Ascending aorta (tissue), 2 donors: ENCODE measurements at regions not wholly inside any gene's neighbourhood (a gene's known extent, or its start where the extent isn't known, plus 50 kb on each side); places are given as distances from the start of the nearest gene placed in this dataset.

Source experiments
- DNase-seq, 2 donors: peaks; one replicate each; pipeline ENCODE4 v3.0.0-alpha.2; 2019; ENCODE audit warnings: low spot score in 2 of 2
- H3K27ac ChIP-seq, 2 donors: fragments of 200-600 bp; sonication (generic); one replicate each; pipeline ENCODE4 v1.5.1; 2016 to 2017; ENCODE audit warnings: mild to moderate bottlenecking in 1 of 2
- H3K27me3 ChIP-seq: fragments of 200-600 bp; sonication (generic); one replicate; pipeline ENCODE4 v1.5.1; 2017
- H3K36me3 ChIP-seq, 2 donors: fragments of 200-600 bp; sonication (generic); one replicate each; pipeline ENCODE4 v1.5.1; 2016
- H3K4me1 ChIP-seq, 2 donors: fragments of 200-600 bp; sonication (generic); one replicate each; pipeline ENCODE4 v1.5.1; 2016 to 2017; ENCODE audit warnings: mild to moderate bottlenecking in 1 of 2
- H3K4me3 ChIP-seq, 2 donors: fragments of 200-600 bp; sonication (generic); one replicate each; pipeline ENCODE4 v1.5.1; 2016 to 2017; ENCODE audit warnings: mild to moderate bottlenecking in 1 of 2
- H3K9me3 ChIP-seq, 2 donors: fragments of 200-600 bp; sonication (generic); one replicate each; pipeline ENCODE4 v1.5.1; 2016
- CTCF ChIP-seq, 3 experiments: fragments of 200-600 bp in 2 of 3; fragments of 450-650 bp in 1 of 3; sonication (generic) in 2 of 3; IDR thresholded peaks; one replicate each; pipeline ENCODE4 v1.5.1; 2016 to 2019; ENCODE audit warnings: antibody characterized with exemption in 3 of 3, mild to moderate bottlenecking in 1 of 3, moderate library complexity in 1 of 3
- intact Hi-C: fragments of 100-400 bp; cut with DNase I; formaldehyde crosslinking; loops from one replicate; pipeline ENCODE4 v1.15.1; 2023

- Histone ChIP-seq H3K36me3 (no peaks in the 10 kb centered on the region), H3K27me3 (no peaks in the 10 kb centered on the region), H3K9me3 (no peaks in the 10 kb centered on the region), H3K4me3 (no peak overlapping the region), H3K4me1 (no peaks in the 10 kb centered on the region), H3K27ac (no peak overlapping the region)
- no peak for TF ChIP-seq CTCF (IDR thresholded peaks at IDR 0.05)
- intact Hi-C loops, result no loop called here
- DNase-seq, result no peak
These were observed 55.6 kb upstream of the PTHLH start for GRCh38 chr12:28027947-28028724.

GRCh38 chr12:28032811-28033537 lies 60.4 kb upstream of the PTHLH start:
- no peak overlapping the region for H3K4me3 ChIP-seq
- no peak overlapping the region for H3K27ac ChIP-seq
- H3K4me1 ChIP-seq, result no peaks in the 10 kb centered on the region
- H3K27me3 ChIP-seq, result no peaks in the 10 kb centered on the region
- intact Hi-C loops, result no loop called here
- no peaks in the 10 kb centered on the region for H3K9me3 ChIP-seq
- H3K36me3 ChIP-seq, result no peaks in the 10 kb centered on the region
- no peak for TF ChIP-seq CTCF (IDR thresholded peaks at IDR 0.05)
- DNase-seq, result no peak

- Histone ChIP-seq H3K36me3 (no peaks in the 10 kb centered on the region), H3K4me3 (no peak overlapping the region), H3K9me3 (no peaks in the 10 kb centered on the region), H3K4me1 (no peaks in the 10 kb centered on the region), H3K27me3 (no peaks in the 10 kb centered on the region), H3K27ac (no peak overlapping the region)
- DNase-seq, result no peak
- no peak for TF ChIP-seq CTCF (IDR thresholded peaks at IDR 0.05)
- intact Hi-C loops, result no loop called here
These were observed 61.0 kb upstream of the PTHLH start for GRCh38 chr12:28033538-28033915.

- H3K4me3 ChIP-seq, result no peak overlapping the region
- no peaks in the 10 kb centered on the region for H3K27me3 ChIP-seq
- no peaks in the 10 kb centered on the region for H3K4me1 ChIP-seq
- H3K36me3 ChIP-seq, result no peaks in the 10 kb centered on the region
- TF ChIP-seq CTCF (IDR thresholded peaks at IDR 0.05), result no peak
- no peaks in the 10 kb centered on the region for H3K9me3 ChIP-seq
- no peak for DNase-seq
- intact Hi-C loops, result no loop called here
- no peak overlapping the region for H3K27ac ChIP-seq
These were observed 61.7 kb upstream of the PTHLH start for GRCh38 chr12:28034271-28034670.

GRCh38 chr12:28035500-28035899 lies 63.0 kb upstream of the PTHLH start:
- Histone ChIP-seq H3K9me3 (no peaks in the 10 kb centered on the region), H3K4me1 (no peaks in the 10 kb centered on the region), H3K27me3 (no peaks in the 10 kb centered on the region), H3K36me3 (no peaks in the 10 kb centered on the region), H3K27ac (no peak overlapping the region), H3K4me3 (no peak overlapping the region)
- no peak for TF ChIP-seq CTCF (IDR thresholded peaks at IDR 0.05)
- no peak for DNase-seq
- intact Hi-C loops, result no loop called here
